ENCODE measurements at regions not wholly inside any gene's neighbourhood (a gene's known extent, or its start where the extent isn't known, plus 50 kb on each side); places are given as distances from the start of the nearest gene placed in this dataset.
"Not testable (repeated sequence)": the region's sequence is repeated elsewhere in the genome, so short reads cannot be mapped to it uniquely, and the experiment has no call there.

- peak; percentile 72 for DNase-seq
These were observed 195.8 kb upstream of the ZNF184 start for GRCh38 chr6:27668442-27669294.

GRCh38 chr6:27667657-27668441, 194.9 kb upstream of the ZNF184 start:
- DNase-seq = no peak

DNA sequence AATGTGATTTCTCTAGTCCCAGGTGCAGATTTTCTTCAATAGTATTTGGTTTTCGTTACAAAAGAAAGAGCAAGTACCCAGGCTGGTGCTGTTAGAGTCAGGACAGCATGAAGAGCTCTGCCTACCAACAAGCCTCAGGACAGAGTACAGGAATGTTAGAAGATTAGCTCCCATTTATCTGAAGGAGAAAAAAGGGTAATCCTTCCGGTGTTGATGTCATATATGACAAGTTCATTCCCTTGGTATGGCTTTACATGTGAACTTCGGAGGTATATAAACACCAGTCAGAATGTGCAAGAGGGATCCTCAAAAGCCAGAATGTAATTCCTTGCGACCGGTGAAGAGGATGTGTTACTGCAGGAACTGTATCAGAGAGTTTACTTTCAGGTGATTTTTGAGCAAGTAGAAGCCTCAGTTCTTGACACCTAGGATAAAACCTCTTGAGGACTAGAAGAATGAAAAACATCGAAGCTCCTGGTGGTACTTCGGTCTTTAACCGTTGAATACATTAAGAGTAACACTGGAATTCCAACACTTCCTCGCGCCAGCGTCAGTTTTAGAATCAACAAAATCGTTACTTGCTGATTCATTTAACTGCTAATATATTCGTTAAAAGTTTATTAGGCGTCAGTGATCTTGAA, 194.2 kb upstream of the ZNF184 start:
- DNase-seq = no peak

- no peak for DNase-seq
These were observed 189.9 kb upstream of the ZNF184 start for GRCh38 chr6:27662769-27663168.

GRCh38 chr6:27662212-27662611, 189.3 kb upstream of the ZNF184 start:
- not testable (repeated sequence) for DNase-seq

GRCh38 chr6:27653143-27653825, 180.4 kb upstream of the ZNF184 start:
- not testable (repeated sequence) for DNase-seq

- DNase-seq = no peak
These were observed 178.4 kb upstream of the ZNF184 start for GRCh38 chr6:27651371-27651732.

- peak; percentile 62 for DNase-seq
These were observed 177.9 kb upstream of the ZNF184 start for GRCh38 chr6:27650620-27651370.

DNA sequence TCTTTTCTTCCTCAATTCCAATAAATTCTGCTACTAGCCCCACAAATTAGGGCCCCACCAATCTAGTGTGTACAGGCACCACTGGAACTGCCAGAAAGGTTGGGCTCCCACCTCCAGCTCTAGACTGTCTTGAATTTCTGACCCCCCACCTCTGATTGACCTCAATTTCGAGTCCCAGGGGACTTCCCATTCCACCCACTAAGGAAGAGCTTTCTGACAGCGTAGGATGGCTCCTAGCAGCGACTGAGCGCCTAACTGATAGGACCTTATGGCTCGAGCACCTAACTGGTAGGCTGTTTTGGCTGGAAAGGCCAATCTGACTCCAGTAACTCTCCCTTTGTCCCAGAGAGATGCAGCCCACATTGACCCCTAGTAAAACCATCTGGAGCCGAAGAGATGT, 171.6 kb upstream of the ZNF184 start:
- no peak for DNase-seq

- DNase-seq = no peak
These were observed 170.0 kb upstream of the ZNF184 start for GRCh38 chr6:27642744-27643456.

- not testable (repeated sequence) for DNase-seq
These were observed 163.0 kb upstream of the ZNF184 start for GRCh38 chr6:27635886-27636285.

DNA sequence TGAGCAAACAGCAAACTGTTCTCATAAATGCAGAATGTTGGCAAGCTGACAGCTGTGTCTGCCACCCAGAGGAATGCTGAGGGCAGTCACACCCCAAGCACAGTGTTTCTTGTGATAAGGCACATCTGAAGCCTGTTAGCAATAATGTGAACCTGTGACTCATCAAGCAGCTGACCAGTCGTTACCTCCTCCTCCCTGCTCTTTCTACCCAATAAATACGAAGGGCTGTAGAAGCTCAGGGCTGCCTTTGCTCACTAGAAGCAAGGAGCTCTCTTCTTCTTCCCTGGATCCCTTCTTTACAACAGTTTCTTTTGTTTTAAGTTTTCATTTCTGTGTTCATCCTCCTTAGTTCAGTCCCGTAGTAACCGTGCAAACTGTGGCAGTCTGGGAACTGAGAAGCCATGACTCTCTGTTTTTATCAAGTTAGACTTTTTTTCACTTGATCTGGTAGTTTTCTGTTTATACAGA, 160.3 kb upstream of the ZNF184 start:
- not testable (repeated sequence) for DNase-seq

DNA sequence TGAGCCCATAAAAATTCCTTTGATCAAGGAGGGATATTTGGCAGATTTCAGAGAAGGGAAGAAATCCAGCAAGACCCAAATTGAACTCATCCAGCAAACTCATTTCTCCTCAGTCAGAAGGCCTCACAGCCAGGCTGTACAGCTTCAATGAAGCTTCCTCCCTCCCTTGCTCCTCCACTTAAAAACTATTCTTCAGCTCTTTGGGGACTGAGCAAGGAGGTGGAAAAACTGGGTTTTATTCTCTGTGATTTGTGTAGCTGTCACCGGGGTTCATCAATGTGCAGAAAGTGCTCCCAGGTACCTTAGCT, 158.7 kb upstream of the ZNF184 start:
- no peak for DNase-seq

DNA sequence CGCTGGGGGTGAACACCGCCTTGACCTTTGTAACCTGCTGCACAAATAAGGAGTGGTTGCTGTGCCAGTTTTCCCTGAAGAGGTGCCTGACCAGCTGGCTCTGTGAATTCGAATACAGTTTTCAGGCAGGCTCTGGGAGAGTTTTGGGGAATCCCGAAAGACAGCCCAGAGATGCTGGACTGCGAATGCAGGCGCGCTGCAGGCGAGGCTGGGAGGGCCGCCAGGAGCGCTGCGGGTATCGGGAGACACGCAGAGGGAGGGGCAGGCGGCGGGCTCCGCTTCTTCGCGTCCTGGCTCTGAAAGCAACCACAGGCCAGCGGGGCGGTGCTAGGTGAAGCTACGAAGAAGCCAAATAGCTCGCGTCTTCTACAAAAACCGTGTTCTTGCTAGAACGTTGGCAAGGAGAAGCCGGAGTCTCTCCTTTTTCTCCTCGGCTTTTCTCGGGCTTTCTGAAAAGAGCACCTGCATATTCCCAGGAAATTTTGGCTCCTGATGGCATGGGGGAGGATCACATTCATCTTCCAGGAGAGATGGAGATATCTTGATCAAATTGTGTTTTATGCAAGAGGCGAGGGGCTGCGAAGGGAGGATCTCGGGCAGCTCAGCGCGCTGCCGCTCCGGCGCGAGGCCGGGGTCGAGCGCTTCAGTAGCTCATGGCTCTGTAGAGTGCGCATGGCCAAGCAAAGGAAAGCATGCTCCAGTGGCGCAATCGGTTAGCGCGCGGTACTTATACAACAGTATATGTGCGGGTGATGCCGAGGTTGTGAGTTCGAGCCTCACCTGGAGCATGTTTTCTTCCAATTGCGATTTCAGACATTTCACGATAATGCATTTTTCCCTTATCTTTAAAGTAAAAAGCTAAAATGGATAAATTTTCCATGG, 158.1 kb upstream of the ZNF184 start:
- peak; percentile 69 for DNase-seq

DNA sequence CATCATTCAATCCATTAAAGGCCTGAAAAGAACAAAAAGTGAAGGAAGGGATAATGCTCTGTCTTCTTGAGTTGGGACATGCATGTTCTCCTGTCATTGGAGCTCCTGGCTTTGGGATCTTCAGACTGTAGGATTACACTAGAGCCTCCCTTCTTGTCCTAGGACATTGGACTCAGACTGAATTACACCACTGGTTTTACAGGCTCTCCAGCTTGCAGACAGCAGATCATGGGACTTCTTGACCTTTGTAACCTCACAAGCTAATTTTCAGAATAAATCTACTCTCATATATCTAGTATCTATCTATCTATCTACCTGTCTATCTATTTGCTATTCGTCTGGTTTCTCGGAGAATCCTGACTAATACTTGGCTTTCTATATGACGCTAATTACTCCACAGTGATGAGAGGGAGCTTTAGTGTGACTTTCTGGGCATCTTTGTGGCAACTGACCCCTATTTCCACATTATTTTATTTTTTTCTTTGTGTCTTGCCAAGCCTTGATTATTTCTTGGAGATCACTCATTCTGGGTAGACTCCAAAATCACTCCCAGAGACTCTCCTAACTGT, 151.9 kb upstream of the ZNF184 start:
- no peak for DNase-seq

- DNase-seq = no peak
These were observed 150.2 kb upstream of the ZNF184 start for GRCh38 chr6:27623103-27623502.

- DNase-seq = no peak
These were observed 146.5 kb upstream of the ZNF184 start for GRCh38 chr6:27619436-27619835.

DNA sequence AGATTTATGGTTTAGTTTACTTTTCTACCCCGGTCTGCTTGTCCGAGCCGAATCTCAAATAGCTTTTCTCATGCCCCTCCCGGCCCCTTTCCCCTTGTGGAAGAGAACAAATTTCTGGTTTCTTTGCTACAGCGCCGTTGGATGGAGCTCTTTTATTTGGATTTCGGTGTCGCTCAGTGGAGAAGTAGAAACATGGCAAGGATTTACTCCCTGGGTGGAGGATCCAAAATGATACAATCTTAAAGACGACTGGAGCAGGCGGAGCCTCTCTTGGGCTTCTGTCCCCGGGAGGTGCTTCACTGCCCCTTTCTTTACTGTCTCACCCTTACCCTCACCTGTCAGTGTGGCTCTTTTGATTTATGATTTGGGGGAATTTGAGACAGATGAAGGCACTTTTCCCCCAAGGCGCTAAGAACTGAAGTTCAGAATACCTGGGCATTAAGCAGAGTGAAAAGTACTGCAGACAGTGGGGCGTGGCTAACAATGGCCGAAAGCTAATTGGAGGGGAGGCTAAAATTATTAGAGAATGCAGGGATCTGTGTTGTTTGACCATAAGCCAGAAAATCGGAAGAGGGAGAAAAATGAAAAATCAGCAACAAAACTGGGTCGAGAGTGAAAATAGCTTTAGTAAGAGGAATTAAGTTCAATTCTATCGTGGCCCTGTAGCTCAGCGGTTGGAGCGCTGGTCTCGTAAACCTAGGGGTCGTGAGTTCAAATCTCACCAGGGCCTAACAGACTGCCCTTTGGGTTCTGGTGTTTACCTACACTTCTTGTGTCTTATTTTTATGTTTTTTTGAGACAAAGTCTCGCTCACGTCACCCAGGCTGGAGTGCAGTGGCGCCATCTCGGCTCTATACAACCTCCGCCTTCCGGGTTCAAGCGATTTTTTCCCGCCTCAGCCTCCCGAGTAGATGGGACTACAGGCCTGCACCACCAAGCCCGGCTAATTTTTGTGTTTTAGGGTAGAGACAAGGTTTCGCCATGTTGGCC, 145.1 kb upstream of the ZNF184 start:
- DNase-seq = no peak
